ENCODE measurements at regions not wholly inside any gene's neighbourhood (a gene's known extent, or its start where the extent isn't known, plus 50 kb on each side); places are given as distances from the start of the nearest gene placed in this dataset.

GRCh38 chr6:84414531-84414930, 187.1 kb upstream of the CEP162 start:
- TF ChIP-seq POLR2A (IDR thresholded peaks at IDR 0.05) (no peak), CTCF (IDR thresholded peaks at IDR 0.05 in 4 of 5, conservative IDR thresholded peaks at IDR 0.05 in 1 of 5) (no peak)
